Neuronal stem cell (in vitro differentiated cells): ENCODE measurements at regions not wholly inside any gene's neighbourhood (a gene's known extent, or its start where the extent isn't known, plus 50 kb on each side); places are given as distances from the start of the nearest gene placed in this dataset.

Experiments used
- DNase-seq: peaks from one replicate; pipeline ENCODE4 v3.0.0-alpha.2; 2013; ENCODE audit warnings: low spot score
- H2AFZ ChIP-seq: one replicate; pipeline ENCODE4 v1.6.1; 2013; ENCODE audit warnings: mild to moderate bottlenecking, low read length, inconsistent platforms
- H2AK5ac ChIP-seq: 2 replicates; pipeline ENCODE4 v1.6.1; 2013; ENCODE audit warnings: low read depth, mild to moderate bottlenecking, inconsistent platforms, low read length, moderate library complexity, mixed read lengths
- H2BK120ac ChIP-seq: 2 replicates; pipeline ENCODE4 v1.6.1; 2013; ENCODE audit warnings: low read depth, mild to moderate bottlenecking, inconsistent platforms, low read length, moderate library complexity, mixed read lengths
- H2BK12ac ChIP-seq: one replicate; pipeline ENCODE4 v1.6.1; 2013; ENCODE audit warnings: low read length, inconsistent platforms
- H2BK15ac ChIP-seq: 2 replicates; pipeline ENCODE4 v1.6.1; 2013; ENCODE audit warnings: mild to moderate bottlenecking, low read length, inconsistent platforms, mixed read lengths
- H2BK5ac ChIP-seq: one replicate; pipeline ENCODE4 v1.6.1; 2013; ENCODE audit warnings: inconsistent platforms, mild to moderate bottlenecking, low read length, moderate library complexity
- H3K14ac ChIP-seq: one replicate; pipeline ENCODE4 v1.6.1; 2013; ENCODE audit warnings: low read length, inconsistent platforms
- H3K18ac ChIP-seq: 2 replicates; pipeline ENCODE4 v1.6.1; 2013; ENCODE audit warnings: low read length, inconsistent platforms
- H3K23ac ChIP-seq: 2 replicates; pipeline ENCODE4 v1.6.1; 2013; ENCODE audit warnings: low read depth, mild to moderate bottlenecking, mixed read lengths, low read length, inconsistent platforms; ENCODE audit not compliant: poor library complexity
- H3K27ac ChIP-seq: replicated peaks from 3 replicates; pipeline ENCODE4 v1.5.1; 2013; ENCODE audit warnings: low read length, inconsistent platforms
- H3K27me3 ChIP-seq, 3 experiments: 2 replicates each; pipeline ENCODE4 v1.6.1; 2013; ENCODE audit warnings: low read length in 3 of 3, mild to moderate bottlenecking in 2 of 3, inconsistent platforms in 1 of 3, low read depth in 1 of 3, mixed read lengths in 1 of 3, moderate library complexity in 1 of 3; ENCODE audit not compliant: control insufficient read depth in 3 of 3, insufficient read depth in 3 of 3
- H3K36me3 ChIP-seq, 2 donors: replicated peaks in 1 of 2; 2 replicates each; pipeline ENCODE4 v1.6.1; 2013; ENCODE audit warnings: low read length in 2 of 2; ENCODE audit not compliant: control insufficient read depth in 2 of 2, insufficient read depth in 2 of 2
- H3K4ac ChIP-seq: 2 replicates; pipeline ENCODE4 v1.6.1; 2013; ENCODE audit warnings: inconsistent platforms, mild to moderate bottlenecking, low read length, moderate library complexity
- H3K4me1 ChIP-seq, 2 donors: 1 replicate in 1 of 2; 2 replicates in 1 of 2; pipeline ENCODE4 v1.6.1; 2013; ENCODE audit warnings: low read length in 2 of 2, low read depth in 1 of 2; ENCODE audit not compliant: control insufficient read depth in 2 of 2, insufficient read depth in 1 of 2
- H3K4me2 ChIP-seq: one replicate; pipeline ENCODE4 v1.6.1; 2013; ENCODE audit warnings: mild to moderate bottlenecking, low read length, inconsistent platforms; ENCODE audit not compliant: insufficient read depth, poor library complexity, severe bottlenecking
- H3K4me3 ChIP-seq, 2 donors: 2 replicates each; pipeline ENCODE4 v1.5.1; 2013; ENCODE audit warnings: low read length in 2 of 2, mild to moderate bottlenecking in 2 of 2, inconsistent platforms in 1 of 2, moderate library complexity in 1 of 2
- H3K79me1 ChIP-seq: one replicate; pipeline ENCODE4 v1.6.1; 2013; ENCODE audit warnings: low read depth, mild to moderate bottlenecking, inconsistent platforms, low read length, moderate library complexity
- H3K9ac ChIP-seq: one replicate; pipeline ENCODE4 v1.6.1; 2013; ENCODE audit warnings: mild to moderate bottlenecking, low read depth, low read length, inconsistent platforms; ENCODE audit not compliant: poor library complexity
- H3K9me3 ChIP-seq, 2 donors: replicated peaks in 1 of 2; 2 replicates each; pipeline versions ENCODE3 to v1.6.1; 2013; ENCODE audit warnings: low read length in 2 of 2, mild to moderate bottlenecking in 2 of 2, inconsistent platforms in 1 of 2, low read depth in 1 of 2, mixed read lengths in 1 of 2, moderate library complexity in 1 of 2; ENCODE audit not compliant: control insufficient read depth in 2 of 2, insufficient read depth in 1 of 2
- H4K8ac ChIP-seq: one replicate; pipeline ENCODE4 v1.6.1; 2013; ENCODE audit warnings: low read depth, mild to moderate bottlenecking, inconsistent platforms, low read length, moderate library complexity
- H4K91ac ChIP-seq: one replicate; pipeline ENCODE4 v1.6.1; 2013; ENCODE audit warnings: low read length, low read depth, mild to moderate bottlenecking, inconsistent platforms; ENCODE audit not compliant: poor library complexity
- WGBS, 2 donors: extraction: QIAGEN DNeasy Blood & Tissue Kit; methylation state at CpG; one replicate each; pipeline ENCODE4 v1.1.7; 2013; ENCODE audit warnings: missing lambda C conversion rate in 2 of 2, mixed read lengths in 1 of 2; ENCODE audit not compliant: insufficient read length in 2 of 2, insufficient replicate concordance in 1 of 2; ENCODE audit errors: extremely low coverage in 2 of 2; 5-methylcytosine and 5-hydroxymethylcytosine counted together

DNA sequence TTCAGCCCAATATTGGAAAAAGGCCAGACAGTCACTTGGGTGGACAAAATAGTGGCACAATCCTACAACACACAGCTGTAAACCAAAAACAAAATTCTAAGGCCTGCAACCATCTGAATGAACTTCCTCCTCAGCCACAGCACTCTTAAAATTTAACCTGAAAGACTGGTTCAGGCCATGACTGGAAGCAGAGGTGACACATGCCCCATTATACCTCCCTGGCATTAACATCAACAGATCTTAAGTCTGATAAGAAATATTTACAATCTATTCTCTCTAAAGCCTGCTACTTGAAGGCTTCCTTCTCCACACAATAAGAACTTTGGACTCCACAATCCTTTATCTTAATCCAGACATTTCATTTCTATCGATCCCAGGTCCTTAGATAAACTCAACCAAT lies 192.4 kb upstream of the LRP1B start:
- no peaks in the 10 kb centered on the region for H3K9me3 ChIP-seq
- H3K4me1 ChIP-seq = no peaks in the 10 kb centered on the region
- no peak overlapping the region for H4K8ac ChIP-seq
- no peak overlapping the region for H2BK15ac ChIP-seq
- H3K27ac ChIP-seq = no peak overlapping the region
- no peak overlapping the region for H3K23ac ChIP-seq
- no peak overlapping the region for H3K9ac ChIP-seq
- no peaks in the 10 kb centered on the region for H3K36me3 ChIP-seq
- H3K79me1 ChIP-seq = no peaks in the 10 kb centered on the region
- H3K4me2 ChIP-seq = no peak overlapping the region
- no peak overlapping the region for H3K4ac ChIP-seq
- H3K14ac ChIP-seq = no peak overlapping the region
- no CpG with 5 or more reads among the region's 1 CpG for WGBS, 2 donors
- no peak overlapping the region for H3K4me3 ChIP-seq
- no peak overlapping the region for H2BK12ac ChIP-seq
- no peak overlapping the region for H4K91ac ChIP-seq
- no peak overlapping the region for H2AK5ac ChIP-seq
- no peak overlapping the region for H2BK120ac ChIP-seq
- H3K18ac ChIP-seq = no peak overlapping the region
- no peak for DNase-seq
- H2AFZ ChIP-seq = no peak overlapping the region
- H2BK5ac ChIP-seq = no peak overlapping the region
- H3K27me3 ChIP-seq = no peaks in the 10 kb centered on the region

DNA sequence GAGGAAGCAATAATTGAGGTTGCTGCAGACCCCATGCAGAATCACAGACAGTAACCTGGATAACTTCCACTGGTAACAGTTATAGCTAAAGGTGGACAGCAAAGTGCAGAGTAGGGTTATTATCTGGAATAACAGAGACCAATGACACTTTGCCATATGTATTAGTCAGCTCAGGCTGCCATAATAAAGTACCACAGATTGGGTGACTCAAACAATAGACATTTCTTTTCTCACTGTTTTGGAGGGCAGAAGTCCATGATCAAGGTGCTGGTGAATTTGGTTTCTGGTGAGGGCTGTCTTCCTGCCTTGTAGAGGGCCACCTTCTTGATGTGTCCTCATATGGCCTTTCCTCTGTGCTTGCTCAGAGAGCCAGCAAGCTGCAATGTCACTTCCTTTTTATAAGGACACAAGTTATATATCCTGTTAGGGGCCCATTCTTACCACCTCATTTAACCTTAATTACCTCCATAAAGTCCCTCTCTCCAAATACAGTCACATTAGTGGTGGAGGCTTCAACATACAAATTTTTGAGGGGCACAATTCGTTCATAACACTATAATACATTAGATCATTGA lies 191.0 kb upstream of the LRP1B start:
- H2AK5ac ChIP-seq = no peak overlapping the region
- no peak overlapping the region for H2BK120ac ChIP-seq
- no peak overlapping the region for H2BK15ac ChIP-seq
- H3K79me1 ChIP-seq = no peaks in the 10 kb centered on the region
- H3K27ac ChIP-seq = no peak overlapping the region
- no peak overlapping the region for H3K4ac ChIP-seq
- H4K91ac ChIP-seq = no peak overlapping the region
- H2BK5ac ChIP-seq = no peak overlapping the region
- no peak overlapping the region for H3K18ac ChIP-seq
- H4K8ac ChIP-seq = no peak overlapping the region
- H3K9ac ChIP-seq = no peak overlapping the region
- H3K4me3 ChIP-seq = no peak overlapping the region
- H3K4me1 ChIP-seq = no peaks in the 10 kb centered on the region
- H3K36me3 ChIP-seq = no peaks in the 10 kb centered on the region
- H2BK12ac ChIP-seq = no peak overlapping the region
- no peaks in the 10 kb centered on the region for H3K9me3 ChIP-seq
- no peak overlapping the region for H3K14ac ChIP-seq
- no peak overlapping the region for H2AFZ ChIP-seq
- no peak overlapping the region for H3K4me2 ChIP-seq
- no peak overlapping the region for H3K23ac ChIP-seq
- no peak for DNase-seq
- H3K27me3 ChIP-seq = no peaks in the 10 kb centered on the region
- no CpG with 5 or more reads among the region's 1 CpG for WGBS, 2 donors

DNA sequence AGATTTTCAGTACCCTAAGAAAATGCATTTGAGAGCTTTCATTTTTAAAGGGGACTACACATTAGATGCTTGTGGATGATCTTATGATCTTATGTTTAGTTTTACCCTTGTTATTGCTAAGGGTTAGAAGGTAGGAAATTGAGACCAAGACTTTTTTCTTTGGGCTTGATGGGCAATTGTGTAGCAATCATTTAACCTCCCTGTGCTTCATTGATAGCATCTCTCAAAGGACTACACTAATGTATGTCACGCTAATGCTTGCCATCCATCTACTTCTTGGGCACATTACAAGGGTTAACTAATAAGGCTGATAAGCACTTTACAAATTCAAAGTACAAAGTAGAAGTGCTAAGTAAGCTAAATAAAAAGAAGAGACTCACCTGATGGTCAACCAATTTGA lies 189.3 kb upstream of the LRP1B start:
- no peak overlapping the region for H3K14ac ChIP-seq
- no peak overlapping the region for H2AK5ac ChIP-seq
- no peak overlapping the region for H2BK12ac ChIP-seq
- no peaks in the 10 kb centered on the region for H3K9me3 ChIP-seq
- no peak for DNase-seq
- no peak overlapping the region for H3K18ac ChIP-seq
- WGBS, 2 donors = no CpG with 5 or more reads among the region's 1 CpG
- no peak overlapping the region for H2BK15ac ChIP-seq
- H3K4me2 ChIP-seq = no peak overlapping the region
- no peak overlapping the region for H2AFZ ChIP-seq
- no peak overlapping the region for H4K8ac ChIP-seq
- H4K91ac ChIP-seq = no peak overlapping the region
- no peak overlapping the region for H3K23ac ChIP-seq
- no peak overlapping the region for H2BK5ac ChIP-seq
- H3K79me1 ChIP-seq = no peaks in the 10 kb centered on the region
- H3K27ac ChIP-seq = no peak overlapping the region
- H2BK120ac ChIP-seq = no peak overlapping the region
- no peak overlapping the region for H3K4me3 ChIP-seq
- H3K4me1 ChIP-seq = no peaks in the 10 kb centered on the region
- no peak overlapping the region for H3K4ac ChIP-seq
- no peak overlapping the region for H3K9ac ChIP-seq
- no peaks in the 10 kb centered on the region for H3K36me3 ChIP-seq
- no peaks in the 10 kb centered on the region for H3K27me3 ChIP-seq

DNA sequence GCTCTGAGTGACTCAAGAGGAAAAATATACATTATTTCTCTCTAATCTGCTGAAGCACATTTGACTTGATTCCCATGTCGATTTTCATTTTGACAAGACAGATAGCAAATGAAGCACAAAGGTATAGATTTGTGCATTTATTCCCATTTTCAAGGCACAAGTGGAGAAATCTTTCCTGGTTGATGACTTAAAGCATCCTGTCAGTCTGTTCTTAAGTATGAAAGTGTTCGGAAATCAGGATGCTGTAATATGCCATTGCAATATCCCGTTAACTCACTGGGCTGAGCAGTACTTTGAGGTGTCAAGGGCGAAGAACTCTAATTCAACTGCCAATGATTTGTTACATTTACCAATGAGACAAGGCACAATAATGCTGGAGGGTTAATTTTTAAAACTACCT lies 185.2 kb upstream of the LRP1B start:
- no peak overlapping the region for H3K9ac ChIP-seq
- no peaks in the 10 kb centered on the region for H3K27me3 ChIP-seq
- H3K79me1 ChIP-seq = no peaks in the 10 kb centered on the region
- H3K9me3 ChIP-seq = no peaks in the 10 kb centered on the region
- WGBS, 2 donors = no CpG with 5 or more reads among the region's 4 CpGs
- no peaks in the 10 kb centered on the region for H3K36me3 ChIP-seq
- no peak overlapping the region for H2AK5ac ChIP-seq
- H3K4me1 ChIP-seq = no peaks in the 10 kb centered on the region
- H3K14ac ChIP-seq = no peak overlapping the region
- H4K91ac ChIP-seq = no peak overlapping the region
- H3K4me2 ChIP-seq = no peak overlapping the region
- no peak overlapping the region for H2BK5ac ChIP-seq
- DNase-seq = no peak
- no peak overlapping the region for H3K4me3 ChIP-seq
- H2AFZ ChIP-seq = no peak overlapping the region
- H2BK15ac ChIP-seq = no peak overlapping the region
- no peak overlapping the region for H3K23ac ChIP-seq
- H2BK120ac ChIP-seq = no peak overlapping the region
- no peak overlapping the region for H4K8ac ChIP-seq
- H2BK12ac ChIP-seq = no peak overlapping the region
- no peak overlapping the region for H3K18ac ChIP-seq
- no peak overlapping the region for H3K27ac ChIP-seq
- no peak overlapping the region for H3K4ac ChIP-seq
